SK-N-SH treated with all-trans-retinoic acid at 6 μM for 48 hours (cell line): ENCODE measurements at regions not wholly inside any gene's neighbourhood (a gene's known extent, or its start where the extent isn't known, plus 50 kb on each side); places are given as distances from the start of the nearest gene placed in this dataset.

Source experiments
- ARNTL ChIP-seq: fragments of 450-650 bp; formaldehyde crosslinking; IDR thresholded peaks from 2 replicates; pipeline ENCODE4 v1.5.0; 2020; ENCODE audit warnings: low read depth, mild to moderate bottlenecking, moderate library complexity, borderline replicate concordance
- CSDC2 ChIP-seq: fragments of 250-450 bp; sonication (Bioruptor Pico); IDR thresholded peaks from 2 replicates; pipeline ENCODE4 v1.5.0; 2020; ENCODE audit warnings: mild to moderate bottlenecking, moderate library complexity
- GLIS3 ChIP-seq: fragments of 250-450 bp; sonication (Bioruptor Pico); IDR thresholded peaks from 2 replicates; pipeline ENCODE4 v1.5.0; 2020; ENCODE audit warnings: mild to moderate bottlenecking, moderate library complexity
- PPARA ChIP-seq: fragments of 250-450 bp; sonication (Bioruptor Pico); IDR thresholded peaks from 2 replicates; pipeline ENCODE4 v1.5.0; 2020; ENCODE audit warnings: mild to moderate bottlenecking, borderline replicate concordance
- RARB ChIP-seq: fragments of 250-450 bp; sonication (Bioruptor Pico); IDR thresholded peaks from 2 replicates; pipeline ENCODE4 v1.8.0; 2021; ENCODE audit warnings: mild to moderate bottlenecking, moderate library complexity
- SNAI2 ChIP-seq: fragments of 250-450 bp; sonication (Bioruptor Pico); IDR thresholded peaks from 2 replicates; pipeline ENCODE4 v1.5.0; 2020; ENCODE audit warnings: mild to moderate bottlenecking, moderate library complexity
- TCF4 ChIP-seq: fragments of 250-450 bp; sonication (Bioruptor Pico); IDR thresholded peaks from 2 replicates; pipeline ENCODE4 v1.8.0; 2021; ENCODE audit warnings: mild to moderate bottlenecking, moderate library complexity, borderline replicate concordance
- ZC3H10 ChIP-seq: fragments of 250-450 bp; sonication (Bioruptor Pico); IDR thresholded peaks from 2 replicates; pipeline ENCODE4 v1.5.1; 2021; ENCODE audit warnings: mild to moderate bottlenecking, moderate library complexity
- ZFP30 ChIP-seq: fragments of 450-650 bp; formaldehyde crosslinking; IDR thresholded peaks from 2 replicates; pipeline ENCODE4 v1.5.0; 2022; ENCODE audit warnings: mild to moderate bottlenecking, moderate library complexity
- TF ChIP-seq, protein P1 (sequence below): fragments of 250-450 bp; sonication (Bioruptor Pico); IDR thresholded peaks from 2 replicates; pipeline ENCODE4 v1.8.0; 2020; ENCODE audit warnings: mild to moderate bottlenecking, moderate library complexity, borderline replicate concordance
- TF ChIP-seq, protein P2 (sequence below): fragments of 250-450 bp; sonication (Bioruptor Pico); IDR thresholded peaks from 2 replicates; pipeline ENCODE4 v1.5.1; 2020; ENCODE audit warnings: low read depth, mild to moderate bottlenecking, moderate library complexity
- TF ChIP-seq, protein P3 (sequence below): fragments of 250-450 bp; sonication (Bioruptor Pico); IDR thresholded peaks from 2 replicates; pipeline ENCODE4 v1.5.1; 2021; ENCODE audit warnings: mild to moderate bottlenecking, moderate library complexity

DNA sequence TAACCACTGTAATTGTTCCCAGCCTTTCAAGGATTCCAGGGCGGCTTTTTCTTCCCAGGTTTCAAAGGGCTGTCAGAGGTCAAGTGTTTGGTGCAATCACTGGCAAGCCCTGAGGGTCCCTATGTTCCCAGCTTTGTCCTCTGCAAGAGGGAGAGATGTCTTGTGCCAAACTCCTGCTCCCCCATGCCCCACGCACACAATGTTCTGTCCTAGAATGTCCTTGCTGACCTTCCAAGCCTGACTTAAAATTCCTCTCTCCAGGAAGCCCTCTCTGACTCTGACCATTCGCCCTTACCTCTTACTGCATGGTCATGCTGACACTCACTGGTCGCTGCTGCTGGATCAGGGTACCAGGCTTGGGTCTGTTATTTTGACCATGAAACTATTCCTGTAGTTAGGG lies 152.5 kb upstream of the KCND3 start:
- TF ChIP-seq ZFP30 (CRISPR knock-in tag) (no peak), PPARA (CRISPR knock-in tag) (no peak), ZC3H10 (CRISPR knock-in tag) (no peak), ARNTL (CRISPR knock-in tag) (no peak), RARB (CRISPR knock-in tag) (no peak), TCF4 (CRISPR knock-in tag) (no peak), CSDC2 (CRISPR knock-in tag) (no peak), SNAI2 (CRISPR knock-in tag) (no peak), GLIS3 (CRISPR knock-in tag) (no peak)
- TF ChIP-seq, protein P1, sequence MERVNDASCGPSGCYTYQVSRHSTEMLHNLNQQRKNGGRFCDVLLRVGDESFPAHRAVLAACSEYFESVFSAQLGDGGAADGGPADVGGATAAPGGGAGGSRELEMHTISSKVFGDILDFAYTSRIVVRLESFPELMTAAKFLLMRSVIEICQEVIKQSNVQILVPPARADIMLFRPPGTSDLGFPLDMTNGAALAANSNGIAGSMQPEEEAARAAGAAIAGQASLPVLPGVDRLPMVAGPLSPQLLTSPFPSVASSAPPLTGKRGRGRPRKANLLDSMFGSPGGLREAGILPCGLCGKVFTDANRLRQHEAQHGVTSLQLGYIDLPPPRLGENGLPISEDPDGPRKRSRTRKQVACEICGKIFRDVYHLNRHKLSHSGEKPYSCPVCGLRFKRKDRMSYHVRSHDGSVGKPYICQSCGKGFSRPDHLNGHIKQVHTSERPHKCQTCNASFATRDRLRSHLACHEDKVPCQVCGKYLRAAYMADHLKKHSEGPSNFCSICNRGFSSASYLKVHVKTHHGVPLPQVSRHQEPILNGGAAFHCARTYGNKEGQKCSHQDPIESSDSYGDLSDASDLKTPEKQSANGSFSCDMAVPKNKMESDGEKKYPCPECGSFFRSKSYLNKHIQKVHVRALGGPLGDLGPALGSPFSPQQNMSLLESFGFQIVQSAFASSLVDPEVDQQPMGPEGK: no peak
- TF ChIP-seq, protein P2, sequence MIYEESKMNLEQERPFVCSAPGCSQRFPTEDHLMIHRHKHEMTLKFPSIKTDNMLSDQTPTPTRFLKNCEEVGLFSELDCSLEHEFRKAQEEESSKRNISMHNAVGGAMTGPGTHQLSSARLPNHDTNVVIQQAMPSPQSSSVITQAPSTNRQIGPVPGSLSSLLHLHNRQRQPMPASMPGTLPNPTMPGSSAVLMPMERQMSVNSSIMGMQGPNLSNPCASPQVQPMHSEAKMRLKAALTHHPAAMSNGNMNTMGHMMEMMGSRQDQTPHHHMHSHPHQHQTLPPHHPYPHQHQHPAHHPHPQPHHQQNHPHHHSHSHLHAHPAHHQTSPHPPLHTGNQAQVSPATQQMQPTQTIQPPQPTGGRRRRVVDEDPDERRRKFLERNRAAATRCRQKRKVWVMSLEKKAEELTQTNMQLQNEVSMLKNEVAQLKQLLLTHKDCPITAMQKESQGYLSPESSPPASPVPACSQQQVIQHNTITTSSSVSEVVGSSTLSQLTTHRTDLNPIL (CRISPR knock-in tag): no peak
- TF ChIP-seq, protein P3, sequence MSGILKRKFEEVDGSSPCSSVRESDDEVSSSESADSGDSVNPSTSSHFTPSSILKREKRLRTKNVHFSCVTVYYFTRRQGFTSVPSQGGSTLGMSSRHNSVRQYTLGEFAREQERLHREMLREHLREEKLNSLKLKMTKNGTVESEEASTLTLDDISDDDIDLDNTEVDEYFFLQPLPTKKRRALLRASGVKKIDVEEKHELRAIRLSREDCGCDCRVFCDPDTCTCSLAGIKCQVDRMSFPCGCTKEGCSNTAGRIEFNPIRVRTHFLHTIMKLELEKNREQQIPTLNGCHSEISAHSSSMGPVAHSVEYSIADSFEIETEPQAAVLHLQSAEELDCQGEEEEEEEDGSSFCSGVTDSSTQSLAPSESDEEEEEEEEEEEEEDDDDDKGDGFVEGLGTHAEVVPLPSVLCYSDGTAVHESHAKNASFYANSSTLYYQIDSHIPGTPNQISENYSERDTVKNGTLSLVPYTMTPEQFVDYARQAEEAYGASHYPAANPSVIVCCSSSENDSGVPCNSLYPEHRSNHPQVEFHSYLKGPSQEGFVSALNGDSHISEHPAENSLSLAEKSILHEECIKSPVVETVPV (CRISPR knock-in tag): no peak
